ENCODE measurements at regions not wholly inside any gene's neighbourhood (a gene's known extent, or its start where the extent isn't known, plus 50 kb on each side); places are given as distances from the start of the nearest gene placed in this dataset.

- no peaks in the 10 kb centered on the region for H3K27me3 ChIP-seq (replicated peaks in 1 of 7)
- no peak overlapping the region for H3K4me3 ChIP-seq
- no peaks in the 10 kb centered on the region for H3K4me1 ChIP-seq
- WGBS, 5 donors, result 65 to 78% (median 69%) methylated on average over 4 of the region's 4 CpGs
- H3K9me3 ChIP-seq, result peaks cover 0 to 12% (median 8%) of the 10 kb centered on the region in 8 donors
- no peaks in the 10 kb centered on the region for H3K36me3 ChIP-seq
- intact Hi-C loops (cut with DNase I; ENCODE audit: low total_unique reads), result no loop called here
- no peak overlapping the region for H3K27ac ChIP-seq
- no peak for TF ChIP-seq CTCF (IDR thresholded peaks at IDR 0.05 in 8 of 11, conservative IDR thresholded peaks at IDR 0.05 in 3 of 11)
- TF ChIP-seq POLR2AphosphoS5 (IDR thresholded peaks at IDR 0.05), result no peak
- TF ChIP-seq POLR2A (IDR thresholded peaks at IDR 0.05), result no peak
- no peak for DNase-seq
Observed at GRCh38 chr7:54629771-54630170, 87.6 kb downstream of the VSTM2A start.

- 71 to 87% (median 86%) methylated on average over 3 of the region's 3 CpGs for WGBS, 5 donors
- TF ChIP-seq POLR2A (IDR thresholded peaks at IDR 0.05) (no peak), CTCF (IDR thresholded peaks at IDR 0.05 in 8 of 11, conservative IDR thresholded peaks at IDR 0.05 in 3 of 11) (no peak), POLR2AphosphoS5 (IDR thresholded peaks at IDR 0.05) (no peak)
- intact Hi-C loops (cut with DNase I; ENCODE audit: low total_unique reads), result no loop called here
Observed at GRCh38 chr7:54622696-54623309, 80.6 kb downstream of the VSTM2A start.

More at GRCh38 chr7:54622696-54623309, 80.6 kb downstream of the VSTM2A start:
- Histone ChIP-seq H3K4me3 (no peak overlapping the region), H3K27me3 (replicated peaks in 1 of 7) (no peaks in the 10 kb centered on the region), H3K27ac (no peak overlapping the region), H3K4me1 (no peaks in the 10 kb centered on the region), H3K36me3 (no peaks in the 10 kb centered on the region), H3K9me3 (peaks cover 0 to 8% (median 0%) of the 10 kb centered on the region in 8 donors)
- DNase-seq, result no peak

All from spleen (tissue), 11 donors.